Calu3 (cell line): ENCODE measurements at regions not wholly inside any gene's neighbourhood (a gene's known extent, or its start where the extent isn't known, plus 50 kb on each side); places are given as distances from the start of the nearest gene placed in this dataset.

Experiments used
- BruUV-seq: library from RNA; stranded (reverse); fragments of 400-500 nt; replicated peaks from 2 replicates; lab custom pipeline; 2021; lab: Mats Ljungman, UMichigan
- CTCF ChIA-PET: fragments of 300-600 bp; sonication (Branson Sonifier 250); formaldehyde crosslinking; loops from one replicate; lab custom pipeline; 2022; ENCODE audit warnings: antibody characterized with exemption; lab: Charles Lee
- DNase-seq: peaks from one replicate; pipeline ENCODE4 v3.0.0; 2022
- H3K27ac Mint-ChIP-seq: one replicate; pipeline ENCODE4 v1.8.0; 2022; ENCODE audit warnings: mixed read lengths; ENCODE audit not compliant: unreplicated experiment
- H3K27me3 Mint-ChIP-seq: one replicate; pipeline ENCODE4 v1.8.0; 2022; ENCODE audit warnings: mixed read lengths; ENCODE audit not compliant: unreplicated experiment
- H3K36me3 Mint-ChIP-seq: one replicate; pipeline ENCODE4 v1.8.0; 2022; ENCODE audit warnings: mild to moderate bottlenecking, moderate library complexity, mixed read lengths; ENCODE audit not compliant: insufficient read depth, unreplicated experiment
- H3K4me1 Mint-ChIP-seq: one replicate; pipeline ENCODE4 v1.8.0; 2022; ENCODE audit warnings: mild to moderate bottlenecking, low read depth, mixed read lengths; ENCODE audit not compliant: unreplicated experiment
- H3K4me3 Mint-ChIP-seq: one replicate; pipeline ENCODE4 v1.8.0; 2022; ENCODE audit warnings: mild to moderate bottlenecking, low read depth, moderate library complexity, mixed read lengths; ENCODE audit not compliant: unreplicated experiment
- H3K9me3 Mint-ChIP-seq: one replicate; pipeline ENCODE4 v1.8.0; 2022; ENCODE audit warnings: low read depth, mixed read lengths; ENCODE audit not compliant: unreplicated experiment
- CTCF ChIP-seq: fragments of 200-600 bp; IDR thresholded peaks from one replicate; pipeline ENCODE4 v1.8.0; 2022; ENCODE audit warnings: antibody characterized with exemption; ENCODE audit not compliant: unreplicated experiment
- intact Hi-C: fragments of 100-400 bp; cut with micrococcal nuclease; formaldehyde crosslinking; loops from one replicate; pipeline ENCODE4 v1.10.0; 2022; ENCODE audit not compliant: unreplicated experiment

- intact Hi-C loops, result loop anchor here (1.0 to 10.0 kb wide), 5 partner anchors 61 to 383 kb away; no protein-coding TSS in a partner anchor
- H3K4me3 Mint-ChIP-seq, result no peak overlapping the region
- no peak for DNase-seq
- peaks cover 11% of the 10 kb centered on the region for H3K4me1 Mint-ChIP-seq
- no TSS peak for BruUV-seq
- no peaks in the 10 kb centered on the region for H3K9me3 Mint-ChIP-seq
- peak overlapping the region; percentile 74 for H3K27ac Mint-ChIP-seq
- no peak for TF ChIP-seq CTCF
- H3K27me3 Mint-ChIP-seq, result no peaks in the 10 kb centered on the region
- CTCF ChIA-PET, result no interaction called here
- H3K36me3 Mint-ChIP-seq, result no peaks in the 10 kb centered on the region
Measured at GRCh38 chr4:156584100-156584499, 387.5 kb downstream of the PDGFC start.

GRCh38 chr4:156583265-156583664 is 388.3 kb downstream of the PDGFC start:
- TF ChIP-seq CTCF, result no peak
- Mint-ChIP-seq H3K4me3 (no peak overlapping the region), H3K27ac (no peak overlapping the region), H3K9me3 (no peaks in the 10 kb centered on the region), H3K27me3 (no peaks in the 10 kb centered on the region), H3K4me1 (peaks cover 15% of the 10 kb centered on the region), H3K36me3 (no peaks in the 10 kb centered on the region)
- intact Hi-C loops, result loop anchor here (5.0 to 10.0 kb wide), 4 partner anchors 81 to 384 kb away; no protein-coding TSS in a partner anchor
- CTCF ChIA-PET, result no interaction called here
- no TSS peak for BruUV-seq
- no peak for DNase-seq

- CTCF ChIA-PET, result no interaction called here
- Mint-ChIP-seq H3K9me3 (no peaks in the 10 kb centered on the region), H3K4me1 (peaks cover 31% of the 10 kb centered on the region), H3K27ac (no peak overlapping the region), H3K4me3 (peak overlapping the region; percentile 40), H3K27me3 (no peaks in the 10 kb centered on the region), H3K36me3 (no peaks in the 10 kb centered on the region)
- no peak for DNase-seq
- intact Hi-C loops, result loop anchor here (5.0 to 10.0 kb wide), 4 partner anchors 79 to 386 kb away; no protein-coding TSS in a partner anchor
- BruUV-seq, result no TSS peak
- no peak for TF ChIP-seq CTCF
Measured at GRCh38 chr4:156581282-156582063, 390.1 kb downstream of the PDGFC start.

- DNase-seq, result no peak
- CTCF ChIA-PET, result interaction anchor here (1.1 kb wide), 1 partner anchor 102 kb away, joined by 3 read pairs; no protein-coding TSS in a partner anchor
- Mint-ChIP-seq H3K27ac (no peak overlapping the region), H3K9me3 (no peaks in the 10 kb centered on the region), H3K27me3 (no peaks in the 10 kb centered on the region), H3K4me1 (peaks cover 31% of the 10 kb centered on the region), H3K36me3 (no peaks in the 10 kb centered on the region), H3K4me3 (no peak overlapping the region)
- intact Hi-C loops, result no loop called here
- no peak for TF ChIP-seq CTCF
- no TSS peak for BruUV-seq
Measured at GRCh38 chr4:156578713-156579112, 392.9 kb downstream of the PDGFC start.
